Prostate gland (tissue), 2 donors: ENCODE measurements at regions not wholly inside any gene's neighbourhood (a gene's known extent, or its start where the extent isn't known, plus 50 kb on each side); places are given as distances from the start of the nearest gene placed in this dataset.
A peak's percentile ranks its signal among the peaks of the same experiment; 100 is the strongest.

Source experiments
- DNase-seq: peaks from one replicate; pipeline ENCODE4 v3.0.0-alpha.2; 2019; ENCODE audit warnings: low spot score
- H3K27ac ChIP-seq, 2 donors: fragments of 200-600 bp; sonication (generic); 2 replicates each; pipeline ENCODE4 v1.5.1; 2017 to 2019
- H3K27me3 ChIP-seq: fragments of 200-600 bp; sonication (generic); replicated peaks from 2 replicates; pipeline ENCODE4 v1.5.1; 2019; ENCODE audit not compliant: insufficient read depth
- H3K36me3 ChIP-seq, 2 donors: fragments of 200-600 bp; sonication (generic); 1 replicate in 1 of 2; 2 replicates in 1 of 2; pipeline versions ENCODE4 v1.5.1 to v1.8.1; 2017 to 2019
- H3K4me1 ChIP-seq: fragments of 200-600 bp; sonication (generic); replicated peaks from 2 replicates; pipeline ENCODE4 v1.5.1; 2019
- H3K4me3 ChIP-seq, 2 donors: fragments of 200-600 bp; sonication (generic); 2 replicates each; pipeline ENCODE4 v1.5.1; 2017 to 2019
- H3K9me3 ChIP-seq: fragments of 200-600 bp; sonication (generic); 2 replicates; pipeline ENCODE4 v1.5.1; 2017
- CTCF ChIP-seq, 4 experiments: fragments of 200-600 bp in 2 of 4; fragments of 450-650 bp in 2 of 4; sonication (generic) in 2 of 4; IDR thresholded peaks; 1 replicate in 3 of 4; 2 replicates in 1 of 4; pipeline ENCODE4 v1.5.1; 2016 to 2019; ENCODE audit warnings: antibody characterized with exemption in 4 of 4, mild to moderate bottlenecking in 2 of 4, moderate library complexity in 2 of 4
- POLR2A ChIP-seq: fragments of 450-650 bp; IDR thresholded peaks from one replicate; pipeline ENCODE4 v1.6.1; 2016; ENCODE audit warnings: antibody characterized with exemption, mild to moderate bottlenecking
- POLR2AphosphoS5 ChIP-seq: sonication (generic); formaldehyde crosslinking; IDR thresholded peaks from one replicate; pipeline ENCODE4 v1.6.1; 2017; ENCODE audit warnings: antibody characterized with exemption
- WGBS: methylation state at CpG from one replicate; pipeline ENCODE4 v1.1.5; 2018; 5-methylcytosine and 5-hydroxymethylcytosine counted together
- intact Hi-C: fragments of 100-400 bp; cut with DNase I; formaldehyde crosslinking; loops from one replicate; pipeline ENCODE4 v1.14.2; 2022

- TF ChIP-seq CTCF (IDR thresholded peaks at IDR 0.05) (no peak), POLR2A (no peak), POLR2AphosphoS5 (no peak)
Measured at GRCh38 chr10:2989292-2989947, 77.9 kb upstream of the PFKP start.

GRCh38 chr10:2987185-2987768 is 80.1 kb upstream of the PFKP start:
- Histone ChIP-seq H3K27me3 (no peaks in the 10 kb centered on the region), H3K9me3 (no peaks in the 10 kb centered on the region), H3K4me3 (no peak overlapping the region), H3K27ac (peak overlapping the region; percentile 76 to 91), H3K4me1 (peaks cover 11% of the 10 kb centered on the region), H3K36me3 (no peaks in the 10 kb centered on the region)
- DNase-seq = no peak
- WGBS = 44% methylated on average over 2 of the region's 2 CpGs
- intact Hi-C loops = no loop called here
- no peak for TF ChIP-seq CTCF (IDR thresholded peaks at IDR 0.05)

More at GRCh38 chr10:2989292-2989947, 77.9 kb upstream of the PFKP start:
- 93% methylated on average over 4 of the region's 4 CpGs for WGBS
- intact Hi-C loops = no loop called here
- H3K4me3 ChIP-seq = no peak overlapping the region
- no peaks in the 10 kb centered on the region for H3K9me3 ChIP-seq
- peaks cover 11% of the 10 kb centered on the region for H3K4me1 ChIP-seq
- H3K27ac ChIP-seq = no peak overlapping the region
- no peaks in the 10 kb centered on the region for H3K36me3 ChIP-seq
- no peak for DNase-seq
- H3K27me3 ChIP-seq = no peaks in the 10 kb centered on the region

DNA sequence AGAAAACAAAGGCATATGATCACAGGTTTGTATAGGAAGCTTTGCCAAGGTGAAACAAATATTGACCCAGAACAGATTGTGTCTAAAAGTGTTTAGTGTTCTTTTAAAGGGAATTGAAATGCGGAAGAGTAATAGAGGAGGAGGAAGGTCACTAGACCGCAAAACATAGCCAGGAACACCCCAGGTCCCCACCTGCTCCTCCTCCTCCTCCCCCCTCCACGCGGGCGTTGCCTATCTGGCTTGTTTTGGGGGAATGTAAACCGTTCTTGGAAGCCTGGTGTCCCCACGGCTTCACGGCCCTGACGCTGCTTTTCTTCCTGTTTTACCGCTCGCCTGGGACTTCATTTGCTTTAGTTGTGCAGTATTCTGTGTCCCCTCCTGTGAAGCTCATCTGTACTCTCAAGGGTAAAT is 81.0 kb upstream of the PFKP start:
- Histone ChIP-seq H3K4me3 (no peak overlapping the region), H3K9me3 (no peaks in the 10 kb centered on the region), H3K27me3 (no peaks in the 10 kb centered on the region), H3K4me1 (peaks cover 11% of the 10 kb centered on the region), H3K27ac (peak overlapping the region; percentile 76 to 91), H3K36me3 (no peaks in the 10 kb centered on the region)
- intact Hi-C loops = no loop called here
- 9% methylated on average over 11 of the region's 11 CpGs for WGBS
- TF ChIP-seq POLR2AphosphoS5 (peak; percentile 88), CTCF (IDR thresholded peaks at IDR 0.05) (no peak), POLR2A (no peak)
- peak; percentile 86 for DNase-seq

DNA sequence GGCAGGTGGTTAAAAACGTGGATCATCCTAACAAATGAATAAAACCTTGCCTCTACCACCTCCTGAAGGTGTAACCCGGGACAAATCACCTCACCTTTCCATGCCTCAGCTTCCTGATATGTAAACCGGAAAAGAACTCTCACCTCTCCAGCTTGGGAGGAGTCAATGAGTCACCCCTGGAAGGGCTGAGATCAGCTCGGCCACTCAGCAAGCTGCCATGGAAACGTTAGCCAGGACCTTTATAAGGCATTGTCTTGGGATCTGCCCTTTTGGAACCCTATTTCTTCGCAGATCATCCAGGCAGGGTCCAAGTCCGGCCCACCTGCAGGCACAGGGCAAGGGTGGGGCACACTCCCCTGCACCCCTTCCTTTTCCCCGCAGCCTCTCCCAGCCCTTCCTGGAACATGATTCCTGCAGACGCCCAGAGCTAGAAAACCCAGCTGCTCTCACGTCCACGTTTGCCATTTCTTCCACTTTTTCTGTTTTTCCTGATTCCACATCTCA is 81.6 kb upstream of the PFKP start:
- Histone ChIP-seq H3K4me1 (peaks cover 11% of the 10 kb centered on the region), H3K9me3 (no peaks in the 10 kb centered on the region), H3K27me3 (no peaks in the 10 kb centered on the region), H3K4me3 (no peak overlapping the region), H3K36me3 (no peaks in the 10 kb centered on the region), H3K27ac (peak overlapping the region; percentile 76 to 91)
- intact Hi-C loops = no loop called here
- TF ChIP-seq CTCF (IDR thresholded peaks at IDR 0.05) (no peak), POLR2AphosphoS5 (no peak), POLR2A (no peak)
- WGBS = 14% methylated on average over 11 of the region's 11 CpGs
- peak; percentile 55 for DNase-seq

DNA sequence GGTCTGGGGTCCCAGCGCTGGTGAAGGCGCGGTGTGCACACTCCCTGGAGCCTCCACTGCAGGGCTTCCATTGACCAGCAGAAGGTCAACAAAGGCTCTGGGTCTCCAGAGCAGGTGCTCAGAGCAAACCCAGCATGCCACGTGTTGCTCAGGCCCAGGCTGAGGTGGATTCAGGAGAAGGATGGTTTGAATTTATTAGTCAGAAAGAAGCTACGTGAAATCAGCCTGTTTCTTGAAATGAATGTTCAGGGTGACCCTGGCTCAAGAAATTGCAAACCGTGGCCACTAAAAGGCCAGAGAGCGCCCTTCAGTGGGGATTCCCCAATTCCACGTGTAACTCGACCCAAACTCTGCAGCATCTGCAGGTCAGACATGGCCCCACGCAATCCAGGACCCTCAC is 82.7 kb upstream of the PFKP start:
- Histone ChIP-seq H3K9me3 (no peaks in the 10 kb centered on the region), H3K27ac (peak overlapping the region in 1 of 2 donors; percentile 91), H3K36me3 (no peaks in the 10 kb centered on the region), H3K4me1 (peaks cover 11% of the 10 kb centered on the region), H3K4me3 (no peak overlapping the region), H3K27me3 (no peaks in the 10 kb centered on the region)
- 93% methylated on average over 10 of the region's 10 CpGs for WGBS
- TF ChIP-seq CTCF (IDR thresholded peaks at IDR 0.05) (no peak), POLR2A (no peak), POLR2AphosphoS5 (no peak)
- intact Hi-C loops = no loop called here
- no peak for DNase-seq
